ENCODE measurements at regions not wholly inside any gene's neighbourhood (a gene's known extent, or its start where the extent isn't known, plus 50 kb on each side); places are given as distances from the start of the nearest gene placed in this dataset.
"Not testable (repeated sequence)": the region's sequence is repeated elsewhere in the genome, so short reads cannot be mapped to it uniquely, and the experiment has no call there.

DNA sequence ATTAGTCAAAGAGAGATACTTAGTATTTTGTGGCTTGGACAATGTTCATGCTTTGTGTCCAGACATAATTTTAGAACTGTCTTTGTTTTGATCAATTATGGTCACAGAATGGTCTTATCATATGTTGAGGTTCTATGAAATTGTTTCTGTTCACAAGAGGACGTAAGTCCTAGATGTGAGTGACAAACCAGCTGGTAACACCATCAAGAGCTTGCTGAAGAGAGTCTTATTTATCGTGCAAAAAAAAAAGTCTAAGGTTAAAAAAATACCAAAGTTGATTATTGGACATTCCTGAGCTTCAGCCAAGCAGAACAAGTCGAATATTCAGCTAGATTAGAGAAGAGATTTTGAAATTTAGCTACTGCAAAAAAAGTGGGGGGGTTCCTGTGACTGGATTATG lies 495.9 kb upstream of the NAALADL2 start:
- H3K4me3 ChIP-seq (ENCODE audit: low read length), result no peak overlapping the region
- DNase-seq (ENCODE audit: low read depth), result peak; percentile 62
- no peak for TF ChIP-seq CTCF (conservative IDR thresholded peaks at IDR 0.05; ENCODE audit: low read length)

DNA sequence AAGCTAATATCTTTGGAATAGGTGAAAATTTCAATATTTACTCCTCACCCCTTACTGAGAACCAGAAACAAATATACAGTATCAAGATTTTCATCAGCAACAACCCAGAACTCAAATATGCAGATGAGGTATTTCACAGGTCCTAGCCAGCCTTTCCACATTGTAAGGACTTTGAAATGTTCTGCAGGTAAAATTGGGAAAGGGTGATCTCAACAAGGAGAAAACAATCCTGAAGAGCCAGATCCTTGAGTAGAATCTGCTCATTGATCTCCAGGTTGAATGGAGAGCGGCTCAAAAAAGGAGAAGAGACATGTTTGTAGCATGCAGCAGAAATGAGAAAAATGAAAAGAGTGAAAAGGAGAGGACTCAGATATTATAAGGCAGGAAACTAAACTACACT lies 493.3 kb upstream of the NAALADL2 start:
- TF ChIP-seq CTCF (conservative IDR thresholded peaks at IDR 0.05; ENCODE audit: low read length), result no peak
- no peak overlapping the region for H3K4me3 ChIP-seq (ENCODE audit: low read length)
- no peak for DNase-seq (ENCODE audit: low read depth)

DNA sequence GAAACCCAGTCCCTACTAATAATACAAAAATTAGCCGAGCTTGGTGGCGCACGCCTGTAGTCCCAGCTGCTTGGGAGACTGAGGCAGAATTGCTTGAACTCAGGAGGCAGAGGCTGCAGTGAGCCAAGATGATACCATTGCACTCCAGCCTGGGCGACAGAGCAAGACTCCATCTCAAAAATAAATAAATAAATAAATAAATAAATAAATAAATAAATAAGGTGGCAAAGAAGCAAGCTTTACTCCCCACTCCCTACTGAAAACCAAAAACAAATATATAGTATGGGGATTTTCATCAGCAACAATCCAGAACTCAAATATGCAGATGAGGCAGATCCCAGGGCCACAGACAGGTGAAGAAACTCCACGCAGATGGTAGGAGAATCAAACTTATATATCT lies 492.2 kb upstream of the NAALADL2 start:
- DNase-seq (ENCODE audit: low read depth); H3K4me3 ChIP-seq (ENCODE audit: low read length): not testable (repeated sequence)

- no peak for TF ChIP-seq CTCF (conservative IDR thresholded peaks at IDR 0.05; ENCODE audit: low read length)
- DNase-seq (ENCODE audit: low read depth), result peak; percentile 50
- no peak overlapping the region for H3K4me3 ChIP-seq (ENCODE audit: low read length)
These were observed 482.8 kb upstream of the NAALADL2 start for GRCh38 chr3:174376346-174376745.

DNA sequence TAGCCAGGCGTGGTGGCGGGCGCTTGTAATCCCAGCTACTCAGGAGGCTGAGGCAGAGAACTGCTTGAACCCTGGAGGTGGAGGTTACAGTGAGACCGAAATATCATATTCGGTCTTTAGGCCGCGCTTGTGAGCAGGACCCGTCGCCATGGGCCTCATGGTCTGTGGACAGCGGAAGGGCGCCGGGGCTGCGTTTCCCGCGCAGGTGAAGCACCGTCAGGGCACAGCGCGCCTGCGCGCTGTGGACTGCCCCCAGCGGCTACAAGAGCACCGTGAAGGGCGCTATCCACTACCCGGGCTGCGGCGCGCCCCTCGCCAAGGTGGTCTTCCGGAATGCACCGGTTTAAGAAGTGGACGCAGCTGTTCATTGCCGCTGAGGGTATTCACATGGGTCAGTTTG lies 482.0 kb upstream of the NAALADL2 start:
- H3K4me3 ChIP-seq (ENCODE audit: low read length), result no peak overlapping the region
- DNase-seq (ENCODE audit: low read depth), result no peak
- TF ChIP-seq CTCF (conservative IDR thresholded peaks at IDR 0.05; ENCODE audit: low read length), result no peak

GRCh38 chr3:174377684-174378083 lies 481.4 kb upstream of the NAALADL2 start:
- no peak overlapping the region for H3K4me3 ChIP-seq (ENCODE audit: low read length)
- TF ChIP-seq CTCF (conservative IDR thresholded peaks at IDR 0.05; ENCODE audit: low read length), result no peak
- DNase-seq (ENCODE audit: low read depth), result no peak

DNA sequence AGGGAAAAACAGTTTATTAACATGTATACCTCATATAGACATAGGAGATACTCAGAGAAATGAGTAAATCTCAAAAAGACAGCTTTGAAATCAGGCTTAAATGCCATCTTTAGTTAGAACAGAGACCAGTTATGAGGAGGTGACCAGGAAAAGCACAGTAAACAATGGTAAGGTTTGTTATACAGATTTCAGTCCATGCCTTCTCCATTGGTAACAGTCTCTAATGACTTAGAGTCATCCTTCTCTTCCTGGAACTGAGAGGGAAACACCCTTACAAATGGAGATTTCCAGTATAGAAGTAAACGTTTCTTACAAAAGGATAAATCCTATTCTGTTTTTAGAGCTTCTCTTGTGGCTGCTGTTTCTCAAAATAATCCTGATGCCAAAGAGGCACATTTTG lies 476.3 kb upstream of the NAALADL2 start:
- TF ChIP-seq CTCF (conservative IDR thresholded peaks at IDR 0.05; ENCODE audit: low read length), result no peak
- no peak for DNase-seq (ENCODE audit: low read depth)

GRCh38 chr3:174387736-174388135 lies 471.4 kb upstream of the NAALADL2 start:
- peak; percentile 51 for DNase-seq (ENCODE audit: low read depth)
- no peak overlapping the region for H3K4me3 ChIP-seq (ENCODE audit: low read length)
- no peak for TF ChIP-seq CTCF (conservative IDR thresholded peaks at IDR 0.05; ENCODE audit: low read length)

More for the DNA sequence above, 476.3 kb upstream of the NAALADL2 start:
- no peak overlapping the region for H3K4me3 ChIP-seq (ENCODE audit: low read length)
